GM10248 (cell line): ENCODE measurements at regions not wholly inside any gene's neighbourhood (a gene's known extent, or its start where the extent isn't known, plus 50 kb on each side); places are given as distances from the start of the nearest gene placed in this dataset.

ENCODE experiments used
- CTCF ChIA-PET: fragments of 300-600 bp; sonication (Branson Sonifier 250); formaldehyde crosslinking; extraction: SDS; loops from one replicate; lab custom pipeline; 2021; ENCODE audit warnings: antibody characterized with exemption; lab: Yijun Ruan, JAX
- POLR2A ChIA-PET: fragments of 350-650 bp; sonication (Branson Sonifier 250); formaldehyde crosslinking; extraction: SDS; loops from one replicate; lab custom pipeline; 2020; ENCODE audit warnings: antibody characterized with exemption; lab: Yijun Ruan, JAX
- DNase-seq: peaks from one replicate; pipeline ENCODE4 v3.0.0; 2012; ENCODE audit errors: extremely low spot score
- CTCF ChIP-seq: IDR thresholded peaks from 2 replicates; pipeline ENCODE4 v1.5.1; 2012; ENCODE audit warnings: mild to moderate bottlenecking, low read depth; ENCODE audit errors: extremely low read depth, missing control alignments, control extremely low read depth

GRCh38 chr15:94912760-94913159 lies 681.4 kb downstream of the MCTP2 start:
- no peak for DNase-seq
- ChIA-PET POLR2A (no interaction called here), CTCF (interaction anchor here (1.2 kb wide), 1 partner anchor 9 kb away, joined by 5 read pairs; no protein-coding TSS in a partner anchor)
- no peak for TF ChIP-seq CTCF

GRCh38 chr15:94917068-94917467 lies 685.7 kb downstream of the MCTP2 start:
- ChIA-PET CTCF (interaction anchor here (1.4 kb wide), 1 partner anchor 8 kb away, joined by 3 read pairs; no protein-coding TSS in a partner anchor), POLR2A (no interaction called here)
- no peak for DNase-seq
- no peak for TF ChIP-seq CTCF

GRCh38 chr15:94921936-94922335 lies 690.6 kb downstream of the MCTP2 start:
- ChIA-PET CTCF (interaction anchor here (1.1 kb wide), 1 partner anchor 11 kb away, joined by 3 read pairs; no protein-coding TSS in a partner anchor), POLR2A (no interaction called here)
- DNase-seq = no peak
- TF ChIP-seq CTCF = no peak

GRCh38 chr15:94924057-94924456 lies 692.7 kb downstream of the MCTP2 start:
- no peak for DNase-seq
- POLR2A ChIA-PET = no interaction called here
- TF ChIP-seq CTCF = no peak
- CTCF ChIA-PET = interaction anchor here (1.1 kb wide), 2 partner anchors 8 to 9 kb away, joined by 3 read pairs; no protein-coding TSS in a partner anchor

GRCh38 chr15:94924971-94925598 lies 693.7 kb downstream of the MCTP2 start:
- TF ChIP-seq CTCF = no peak
- POLR2A ChIA-PET = no interaction called here

GRCh38 chr15:94925680-94926079 lies 694.3 kb downstream of the MCTP2 start:
- ChIA-PET POLR2A (no interaction called here), CTCF (no interaction called here)
- no peak for DNase-seq
- no peak for TF ChIP-seq CTCF

More at GRCh38 chr15:94924971-94925598, 693.7 kb downstream of the MCTP2 start:
- DNase-seq = no peak
- CTCF ChIA-PET = interaction anchor here (1.1 kb wide), 1 partner anchor 9 kb away, joined by 3 read pairs; no protein-coding TSS in a partner anchor
